HG03521 (cell line): ENCODE measurements at regions not wholly inside any gene's neighbourhood (a gene's known extent, or its start where the extent isn't known, plus 50 kb on each side); places are given as distances from the start of the nearest gene placed in this dataset.

Experiments used
- ATAC-seq: cut with Tn5 transposase; IDR thresholded peaks from one replicate; pipeline ENCODE4 v1.9.1; 2021; ENCODE audit warnings: mild to moderate bottlenecking, moderate library complexity; ENCODE audit not compliant: unreplicated experiment

DNA sequence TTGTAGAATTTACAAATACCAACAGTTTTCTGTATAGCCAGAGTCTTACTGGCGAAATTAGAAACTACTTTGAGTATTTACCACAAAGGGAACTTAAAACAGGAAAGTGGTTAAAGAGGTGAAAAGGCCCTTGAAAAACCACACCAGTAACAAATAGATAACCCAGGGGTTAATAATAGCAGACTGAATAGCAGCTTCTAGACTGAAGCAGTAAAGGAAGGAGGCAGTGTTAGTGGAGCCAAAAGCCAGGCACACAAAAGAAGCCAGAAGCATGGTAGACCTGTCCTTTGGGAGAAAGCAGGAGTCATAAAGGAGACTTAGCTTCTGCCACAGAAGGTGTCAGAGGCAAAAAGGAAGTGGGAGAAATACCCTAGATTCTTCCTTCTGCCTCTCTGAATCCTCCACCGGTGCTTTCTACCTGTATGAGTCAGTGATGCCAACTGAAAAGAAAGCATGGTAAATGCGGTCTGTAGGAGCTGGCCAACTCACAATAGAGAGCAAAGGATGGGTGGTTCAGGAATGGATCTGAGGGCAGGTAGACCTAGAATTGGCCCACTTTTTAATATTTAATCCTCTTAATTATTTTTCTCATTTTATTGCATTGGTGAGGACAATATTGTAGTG is 97.3 kb downstream of the ARL6IP6 start:
- no peak for ATAC-seq

DNA sequence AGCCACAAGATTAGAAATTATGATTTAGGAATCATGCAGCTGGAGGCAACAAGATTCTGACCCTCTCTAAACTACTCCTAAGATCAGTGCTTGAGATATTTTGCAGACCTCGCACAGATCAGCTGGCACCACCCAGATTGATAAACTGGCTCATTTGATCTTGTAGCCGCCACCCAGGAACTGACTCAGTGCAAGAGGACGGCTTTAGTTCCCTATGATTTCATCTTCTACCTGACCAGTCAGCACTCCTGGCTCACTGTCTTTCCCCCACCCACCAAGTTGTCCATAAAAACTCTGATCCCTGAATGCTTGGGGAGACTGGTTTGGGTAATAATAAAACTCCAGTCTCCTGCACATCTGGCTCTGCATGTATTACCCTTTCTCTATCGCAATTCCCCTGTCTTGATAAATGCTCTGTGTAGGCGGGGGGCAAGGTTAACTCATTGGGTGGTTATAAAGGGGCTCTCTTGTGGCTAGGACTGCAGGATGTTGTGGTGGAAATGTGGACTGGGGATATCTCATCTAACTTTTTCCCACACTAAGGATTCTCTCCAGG is 96.1 kb downstream of the ARL6IP6 start:
- no peak for ATAC-seq

DNA sequence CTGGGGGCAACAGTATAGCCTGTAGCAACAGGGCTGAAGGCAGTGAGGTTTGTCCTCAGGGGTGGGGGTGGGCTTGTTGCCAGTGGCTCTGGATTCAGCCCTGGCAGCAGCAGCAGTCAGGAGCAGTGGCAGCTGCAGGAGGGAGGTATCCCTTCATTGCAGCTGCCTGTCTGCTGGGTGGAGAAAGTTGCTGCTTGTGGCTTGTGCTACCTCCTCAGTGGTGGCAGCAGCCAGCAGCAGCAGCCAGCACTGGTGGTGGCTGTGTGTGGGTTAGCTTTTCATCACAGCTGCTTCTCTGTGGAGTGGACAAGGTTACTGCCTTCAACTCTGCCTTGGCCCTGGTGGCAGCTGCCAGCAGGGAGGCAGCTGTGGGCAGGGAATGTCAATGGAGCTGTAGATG is 94.9 kb downstream of the ARL6IP6 start:
- ATAC-seq, result no peak
